Liver (tissue), 8 donors: ENCODE measurements at regions not wholly inside any gene's neighbourhood (a gene's known extent, or its start where the extent isn't known, plus 50 kb on each side); places are given as distances from the start of the nearest gene placed in this dataset.

Source experiments
- DNase-seq: peaks from one replicate; pipeline ENCODE4 v3.0.0-alpha.2; 2017; ENCODE audit warnings: low spot score
- H3K27ac ChIP-seq, 2 donors: one replicate each; pipeline ENCODE4 v1.7.0; 2013; ENCODE audit warnings: inconsistent platforms in 2 of 2, low read length in 2 of 2, control low read depth in 1 of 2, low read depth in 1 of 2, mild to moderate bottlenecking in 1 of 2
- H3K27me3 ChIP-seq, 4 donors: one replicate each; pipeline versions ENCODE4 v1.6.1 to v1.7.0; 2013; ENCODE audit warnings: low read length in 3 of 4, inconsistent platforms in 1 of 4, mild to moderate bottlenecking in 1 of 4, moderate library complexity in 1 of 4; ENCODE audit not compliant: control insufficient read depth in 4 of 4, insufficient read depth in 4 of 4
- H3K36me3 ChIP-seq, 4 donors: one replicate each; pipeline versions ENCODE4 v1.6.1 to v1.7.0; 2013; ENCODE audit warnings: low read length in 3 of 4, mild to moderate bottlenecking in 3 of 4, low read depth in 1 of 4, moderate library complexity in 1 of 4; ENCODE audit not compliant: control insufficient read depth in 4 of 4, insufficient read depth in 3 of 4
- H3K4me1 ChIP-seq, 4 donors: one replicate each; pipeline versions ENCODE4 v1.6.1 to v1.7.0; 2013; ENCODE audit warnings: low read length in 3 of 4, mild to moderate bottlenecking in 3 of 4, moderate library complexity in 1 of 4; ENCODE audit not compliant: control insufficient read depth in 4 of 4, insufficient read depth in 4 of 4
- H3K4me3 ChIP-seq, 3 donors: one replicate each; pipeline versions ENCODE4 v1.6.1 to v1.7.0; 2013; ENCODE audit warnings: low read length in 3 of 3, control low read depth in 1 of 3, low read depth in 1 of 3, mild to moderate bottlenecking in 1 of 3
- H3K9ac ChIP-seq, 2 donors: one replicate each; pipeline ENCODE4 v1.7.0; 2013; ENCODE audit warnings: low read length in 2 of 2, mild to moderate bottlenecking in 2 of 2, moderate library complexity in 2 of 2, control low read depth in 1 of 2, low read depth in 1 of 2
- H3K9me3 ChIP-seq, 4 donors: one replicate each; pipeline versions ENCODE4 v1.6.1 to v1.7.0; 2013; ENCODE audit warnings: low read length in 3 of 4; ENCODE audit not compliant: control insufficient read depth in 4 of 4
- EGR1 ChIP-seq, 2 donors: IDR thresholded peaks; 2 replicates each; pipeline ENCODE4 v1.6.1; 2016 to 2018; ENCODE audit warnings: antibody characterized with exemption in 2 of 2, low read depth in 2 of 2
- FOXA1 ChIP-seq: IDR thresholded peaks from 2 replicates; pipeline ENCODE4 v1.6.1; 2016; ENCODE audit warnings: antibody characterized with exemption
- FOXA2 ChIP-seq: IDR thresholded peaks from 2 replicates; pipeline ENCODE4 v1.6.1; 2016; ENCODE audit warnings: antibody characterized with exemption
- GABPA ChIP-seq, 2 donors: IDR thresholded peaks in 1 of 2; conservative IDR thresholded peaks in 1 of 2; 2 replicates each; pipeline ENCODE4 v1.6.1; 2016; ENCODE audit warnings: antibody characterized with exemption in 2 of 2, mild to moderate bottlenecking in 1 of 2, moderate library complexity in 1 of 2
- HNF4A ChIP-seq, 2 donors: conservative IDR thresholded peaks; 2 replicates each; pipeline ENCODE4 v1.6.1; 2016; ENCODE audit warnings: antibody characterized with exemption in 2 of 2, mild to moderate bottlenecking in 2 of 2
- JUND ChIP-seq, 2 donors: IDR thresholded peaks; 2 replicates each; pipeline ENCODE4 v1.6.1; 2016; ENCODE audit warnings: antibody characterized with exemption in 2 of 2
- NR2F2 ChIP-seq: IDR thresholded peaks from 2 replicates; pipeline ENCODE4 v1.6.1; 2016; ENCODE audit warnings: antibody characterized with exemption
- RAD21 ChIP-seq, 2 donors: IDR thresholded peaks; 2 replicates each; pipeline ENCODE4 v1.6.1; 2016; ENCODE audit warnings: antibody characterized with exemption in 2 of 2, mild to moderate bottlenecking in 2 of 2
- RXRA ChIP-seq, 2 donors: IDR thresholded peaks; 2 replicates each; pipeline ENCODE4 v1.6.1; 2017 to 2018; ENCODE audit warnings: antibody characterized with exemption in 2 of 2, mild to moderate bottlenecking in 1 of 2
- SP1 ChIP-seq: IDR thresholded peaks from 2 replicates; pipeline ENCODE4 v1.6.1; 2018; ENCODE audit warnings: antibody characterized with exemption, mild to moderate bottlenecking
- TAF1 ChIP-seq: conservative IDR thresholded peaks from 2 replicates; pipeline ENCODE4 v1.6.1; 2016; ENCODE audit warnings: antibody characterized with exemption, mild to moderate bottlenecking
- YY1 ChIP-seq: IDR thresholded peaks from 2 replicates; pipeline ENCODE4 v1.6.1; 2016; ENCODE audit warnings: antibody characterized with exemption, mild to moderate bottlenecking
- WGBS: extraction: QIAGEN DNeasy Blood & Tissue Kit; methylation state at CpG from one replicate; pipeline ENCODE4 v1.1.7; 2013; 5-methylcytosine and 5-hydroxymethylcytosine counted together
- TF ChIP-seq, protein P1 (sequence below): fragments of 150-350 bp; IDR thresholded peaks from 2 replicates; pipeline ENCODE4 v1.5.1; 2017; ENCODE audit warnings: improper control_type of control experiment, low read depth, low read length; ENCODE audit not compliant: missing input control
- TF ChIP-seq, protein P2 (sequence below): IDR thresholded peaks from 2 replicates; pipeline ENCODE4 v1.6.1; 2016; ENCODE audit warnings: antibody characterized with exemption, mild to moderate bottlenecking
- TF ChIP-seq, protein P3 (sequence below): IDR thresholded peaks from 2 replicates; pipeline ENCODE4 v1.6.1; 2016; ENCODE audit warnings: antibody characterized with exemption
- TF ChIP-seq, protein P4 (sequence below): IDR thresholded peaks from 2 replicates; pipeline ENCODE4 v1.6.1; 2016; ENCODE audit warnings: antibody characterized with exemption
- TF ChIP-seq, protein P5 (sequence below): IDR thresholded peaks from 2 replicates; pipeline ENCODE4 v1.6.1; 2016; ENCODE audit warnings: antibody characterized with exemption
- donor health status: healthy.
- donor health status: healthy.
- donor health status: healthy.
- donor health status: healthy.
- donor health status: healthy.

DNA sequence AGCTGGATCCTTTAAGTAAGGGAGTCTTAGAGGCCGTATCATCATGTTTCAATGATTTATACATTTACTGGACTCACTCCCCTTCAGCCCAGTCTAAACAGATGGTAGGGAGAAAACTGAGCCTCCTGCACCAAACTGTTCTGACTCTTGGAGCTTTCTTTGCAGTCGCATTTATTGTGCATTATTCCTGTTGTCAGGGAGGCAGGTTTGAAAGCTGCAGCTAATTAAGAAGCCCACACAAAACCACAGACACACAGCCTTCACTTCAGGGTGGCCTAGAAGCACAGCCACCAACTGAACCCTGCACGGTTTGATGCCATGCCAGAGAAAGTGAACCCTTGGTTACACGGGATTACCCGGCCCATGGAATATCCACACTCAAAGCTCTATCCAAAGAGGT lies 911.0 kb downstream of the UQCRFS1 start:
- TF ChIP-seq RXRA (IDR thresholded peaks at IDR 0.05) (no peak), YY1 (no peak), HNF4A (conservative IDR thresholded peaks at IDR 0.05) (no peak), RAD21 (IDR thresholded peaks at IDR 0.05) (no peak), NR2F2 (no peak), GABPA (IDR thresholded peaks at IDR 0.05 in 1 of 2, conservative IDR thresholded peaks at IDR 0.05 in 1 of 2) (no peak), EGR1 (IDR thresholded peaks at IDR 0.05; ENCODE audit: low read depth in 2 of 2) (no peak), FOXA2 (no peak), SP1 (no peak), FOXA1 (no peak), TAF1 (no peak), JUND (IDR thresholded peaks at IDR 0.05) (no peak)
- TF ChIP-seq, protein P1, sequence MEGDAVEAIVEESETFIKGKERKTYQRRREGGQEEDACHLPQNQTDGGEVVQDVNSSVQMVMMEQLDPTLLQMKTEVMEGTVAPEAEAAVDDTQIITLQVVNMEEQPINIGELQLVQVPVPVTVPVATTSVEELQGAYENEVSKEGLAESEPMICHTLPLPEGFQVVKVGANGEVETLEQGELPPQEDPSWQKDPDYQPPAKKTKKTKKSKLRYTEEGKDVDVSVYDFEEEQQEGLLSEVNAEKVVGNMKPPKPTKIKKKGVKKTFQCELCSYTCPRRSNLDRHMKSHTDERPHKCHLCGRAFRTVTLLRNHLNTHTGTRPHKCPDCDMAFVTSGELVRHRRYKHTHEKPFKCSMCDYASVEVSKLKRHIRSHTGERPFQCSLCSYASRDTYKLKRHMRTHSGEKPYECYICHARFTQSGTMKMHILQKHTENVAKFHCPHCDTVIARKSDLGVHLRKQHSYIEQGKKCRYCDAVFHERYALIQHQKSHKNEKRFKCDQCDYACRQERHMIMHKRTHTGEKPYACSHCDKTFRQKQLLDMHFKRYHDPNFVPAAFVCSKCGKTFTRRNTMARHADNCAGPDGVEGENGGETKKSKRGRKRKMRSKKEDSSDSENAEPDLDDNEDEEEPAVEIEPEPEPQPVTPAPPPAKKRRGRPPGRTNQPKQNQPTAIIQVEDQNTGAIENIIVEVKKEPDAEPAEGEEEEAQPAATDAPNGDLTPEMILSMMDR = no peak
- TF ChIP-seq, protein P2, sequence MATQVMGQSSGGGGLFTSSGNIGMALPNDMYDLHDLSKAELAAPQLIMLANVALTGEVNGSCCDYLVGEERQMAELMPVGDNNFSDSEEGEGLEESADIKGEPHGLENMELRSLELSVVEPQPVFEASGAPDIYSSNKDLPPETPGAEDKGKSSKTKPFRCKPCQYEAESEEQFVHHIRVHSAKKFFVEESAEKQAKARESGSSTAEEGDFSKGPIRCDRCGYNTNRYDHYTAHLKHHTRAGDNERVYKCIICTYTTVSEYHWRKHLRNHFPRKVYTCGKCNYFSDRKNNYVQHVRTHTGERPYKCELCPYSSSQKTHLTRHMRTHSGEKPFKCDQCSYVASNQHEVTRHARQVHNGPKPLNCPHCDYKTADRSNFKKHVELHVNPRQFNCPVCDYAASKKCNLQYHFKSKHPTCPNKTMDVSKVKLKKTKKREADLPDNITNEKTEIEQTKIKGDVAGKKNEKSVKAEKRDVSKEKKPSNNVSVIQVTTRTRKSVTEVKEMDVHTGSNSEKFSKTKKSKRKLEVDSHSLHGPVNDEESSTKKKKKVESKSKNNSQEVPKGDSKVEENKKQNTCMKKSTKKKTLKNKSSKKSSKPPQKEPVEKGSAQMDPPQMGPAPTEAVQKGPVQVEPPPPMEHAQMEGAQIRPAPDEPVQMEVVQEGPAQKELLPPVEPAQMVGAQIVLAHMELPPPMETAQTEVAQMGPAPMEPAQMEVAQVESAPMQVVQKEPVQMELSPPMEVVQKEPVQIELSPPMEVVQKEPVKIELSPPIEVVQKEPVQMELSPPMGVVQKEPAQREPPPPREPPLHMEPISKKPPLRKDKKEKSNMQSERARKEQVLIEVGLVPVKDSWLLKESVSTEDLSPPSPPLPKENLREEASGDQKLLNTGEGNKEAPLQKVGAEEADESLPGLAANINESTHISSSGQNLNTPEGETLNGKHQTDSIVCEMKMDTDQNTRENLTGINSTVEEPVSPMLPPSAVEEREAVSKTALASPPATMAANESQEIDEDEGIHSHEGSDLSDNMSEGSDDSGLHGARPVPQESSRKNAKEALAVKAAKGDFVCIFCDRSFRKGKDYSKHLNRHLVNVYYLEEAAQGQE = no peak
- TF ChIP-seq, protein P3, sequence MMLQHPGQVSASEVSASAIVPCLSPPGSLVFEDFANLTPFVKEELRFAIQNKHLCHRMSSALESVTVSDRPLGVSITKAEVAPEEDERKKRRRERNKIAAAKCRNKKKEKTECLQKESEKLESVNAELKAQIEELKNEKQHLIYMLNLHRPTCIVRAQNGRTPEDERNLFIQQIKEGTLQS = no peak
- TF ChIP-seq, protein P4, sequence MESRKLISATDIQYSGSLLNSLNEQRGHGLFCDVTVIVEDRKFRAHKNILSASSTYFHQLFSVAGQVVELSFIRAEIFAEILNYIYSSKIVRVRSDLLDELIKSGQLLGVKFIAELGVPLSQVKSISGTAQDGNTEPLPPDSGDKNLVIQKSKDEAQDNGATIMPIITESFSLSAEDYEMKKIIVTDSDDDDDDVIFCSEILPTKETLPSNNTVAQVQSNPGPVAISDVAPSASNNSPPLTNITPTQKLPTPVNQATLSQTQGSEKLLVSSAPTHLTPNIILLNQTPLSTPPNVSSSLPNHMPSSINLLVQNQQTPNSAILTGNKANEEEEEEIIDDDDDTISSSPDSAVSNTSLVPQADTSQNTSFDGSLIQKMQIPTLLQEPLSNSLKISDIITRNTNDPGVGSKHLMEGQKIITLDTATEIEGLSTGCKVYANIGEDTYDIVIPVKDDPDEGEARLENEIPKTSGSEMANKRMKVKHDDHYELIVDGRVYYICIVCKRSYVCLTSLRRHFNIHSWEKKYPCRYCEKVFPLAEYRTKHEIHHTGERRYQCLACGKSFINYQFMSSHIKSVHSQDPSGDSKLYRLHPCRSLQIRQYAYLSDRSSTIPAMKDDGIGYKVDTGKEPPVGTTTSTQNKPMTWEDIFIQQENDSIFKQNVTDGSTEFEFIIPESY = no peak
- TF ChIP-seq, protein P5, sequence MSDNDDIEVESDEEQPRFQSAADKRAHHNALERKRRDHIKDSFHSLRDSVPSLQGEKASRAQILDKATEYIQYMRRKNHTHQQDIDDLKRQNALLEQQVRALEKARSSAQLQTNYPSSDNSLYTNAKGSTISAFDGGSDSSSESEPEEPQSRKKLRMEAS = no peak
- Histone ChIP-seq H3K27ac (no peak overlapping the region), H3K9ac (no peak overlapping the region), H3K27me3 (no peaks in the 10 kb centered on the region), H3K36me3 (no peaks in the 10 kb centered on the region), H3K9me3 (no peaks in the 10 kb centered on the region), H3K4me3 (no peak overlapping the region), H3K4me1 (no peaks in the 10 kb centered on the region)
- 75% methylated on average over 5 of the region's 5 CpGs for WGBS
- no peak for DNase-seq

DNA sequence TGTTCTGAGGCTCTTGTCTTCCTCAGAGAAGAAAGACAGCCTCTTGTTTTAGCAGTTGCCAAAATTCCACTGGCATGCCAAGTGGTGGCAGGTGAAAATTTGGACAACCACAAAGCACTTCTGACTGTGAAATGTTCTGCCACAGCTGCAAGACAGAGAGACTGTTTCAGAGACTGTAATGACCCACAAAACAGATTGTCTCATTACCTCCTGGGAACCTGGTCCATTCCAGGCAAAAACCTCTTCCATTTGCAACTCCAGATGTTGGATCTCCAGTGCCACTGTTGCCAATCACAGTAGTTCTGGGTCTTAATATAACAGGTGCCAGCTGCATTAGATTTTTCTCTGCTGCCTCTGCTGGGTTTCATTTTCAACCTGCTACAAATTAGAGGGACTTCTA lies 911.5 kb downstream of the UQCRFS1 start:
- Histone ChIP-seq H3K36me3 (no peaks in the 10 kb centered on the region), H3K27me3 (no peaks in the 10 kb centered on the region), H3K9ac (no peak overlapping the region), H3K27ac (no peak overlapping the region), H3K4me3 (no peak overlapping the region), H3K9me3 (no peaks in the 10 kb centered on the region), H3K4me1 (no peaks in the 10 kb centered on the region)
- DNase-seq = no peak
- TF ChIP-seq, protein P2 = no peak
- no peak for TF ChIP-seq TAF1
- no peak for TF ChIP-seq SP1
- TF ChIP-seq FOXA2 = no peak
- TF ChIP-seq, protein P1 = no peak
- no peak for TF ChIP-seq RAD21 (IDR thresholded peaks at IDR 0.05)
- TF ChIP-seq GABPA (IDR thresholded peaks at IDR 0.05 in 1 of 2, conservative IDR thresholded peaks at IDR 0.05 in 1 of 2) = no peak
- TF ChIP-seq YY1 = no peak
- no peak for TF ChIP-seq JUND (IDR thresholded peaks at IDR 0.05)
- no peak for TF ChIP-seq HNF4A (conservative IDR thresholded peaks at IDR 0.05)
- no peak for TF ChIP-seq FOXA1
- TF ChIP-seq RXRA (IDR thresholded peaks at IDR 0.05) = no peak
- TF ChIP-seq, protein P5 = no peak
